OCI-LY3 (cell line): ENCODE measurements at regions not wholly inside any gene's neighbourhood (a gene's known extent, or its start where the extent isn't known, plus 50 kb on each side); places are given as distances from the start of the nearest gene placed in this dataset.

Experiments
- CTCF ChIP-seq: fragments of 200-600, 300-600 bp; sonication (generic); IDR thresholded peaks from 2 replicates; pipeline ENCODE4 v1.5.1; 2014; ENCODE audit warnings: antibody characterized with exemption, low read length, low read depth
- EZH2phosphoT487 ChIP-seq: fragments of 200-600 bp; shearing (Covaris generic); IDR thresholded peaks from 2 replicates; pipeline ENCODE4 v1.6.1; 2018; ENCODE audit warnings: antibody characterized with exemption, mixed run types, low read depth

- TF ChIP-seq CTCF: no peak
- no peak for TF ChIP-seq EZH2phosphoT487
These were observed 723.8 kb upstream of the EDIL3 start for GRCh38 chr5:85108471-85108870.
